ENCODE measurements at regions not wholly inside any gene's neighbourhood (a gene's known extent, or its start where the extent isn't known, plus 50 kb on each side); places are given as distances from the start of the nearest gene placed in this dataset.
A peak's percentile ranks its signal among the peaks of the same experiment; 100 is the strongest.
"Not testable (repeated sequence)": the region's sequence is repeated elsewhere in the genome, so short reads cannot be mapped to it uniquely, and the experiment has no call there.

DNA sequence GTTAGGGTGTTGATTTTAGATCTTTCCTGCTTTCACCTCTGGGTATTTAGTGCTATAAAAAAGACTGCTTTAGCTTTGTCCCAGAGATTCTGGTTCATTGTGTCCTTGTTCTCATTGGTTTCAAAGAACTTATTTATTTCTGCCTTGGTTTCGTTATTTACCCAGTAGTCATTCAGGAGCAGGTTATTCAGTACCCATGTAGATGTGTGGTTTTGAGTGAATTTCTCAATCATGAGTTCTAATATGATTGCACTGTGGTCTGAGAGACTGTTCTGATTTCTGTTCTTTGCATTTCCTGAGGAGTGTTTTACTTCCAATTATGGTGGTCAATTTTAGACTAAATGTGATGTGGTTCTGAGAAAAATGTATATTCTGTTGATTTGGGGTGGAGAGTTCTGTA lies 167.1 kb upstream of the KYNU start:
- no peak for DNase-seq

DNA sequence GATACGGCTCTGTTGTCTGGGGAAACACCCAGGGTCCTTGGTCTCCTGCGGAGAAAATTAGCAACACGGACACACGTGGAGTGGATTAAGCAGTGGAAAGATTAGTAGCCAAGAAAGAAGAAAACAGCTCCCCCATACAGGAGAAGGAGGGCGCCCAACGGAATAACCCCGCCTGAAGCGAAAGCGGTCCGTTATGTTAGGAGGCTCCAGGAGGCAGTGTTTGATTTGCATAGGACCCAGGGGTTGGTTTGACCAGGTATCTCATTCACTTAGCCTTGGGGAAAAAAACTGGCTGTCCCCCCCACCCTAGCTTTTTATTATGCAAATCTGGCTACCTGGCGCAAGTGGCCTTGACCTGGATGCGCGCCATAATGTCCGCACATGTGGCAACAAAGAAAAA lies 170.1 kb upstream of the KYNU start:
- no peak for DNase-seq

DNA sequence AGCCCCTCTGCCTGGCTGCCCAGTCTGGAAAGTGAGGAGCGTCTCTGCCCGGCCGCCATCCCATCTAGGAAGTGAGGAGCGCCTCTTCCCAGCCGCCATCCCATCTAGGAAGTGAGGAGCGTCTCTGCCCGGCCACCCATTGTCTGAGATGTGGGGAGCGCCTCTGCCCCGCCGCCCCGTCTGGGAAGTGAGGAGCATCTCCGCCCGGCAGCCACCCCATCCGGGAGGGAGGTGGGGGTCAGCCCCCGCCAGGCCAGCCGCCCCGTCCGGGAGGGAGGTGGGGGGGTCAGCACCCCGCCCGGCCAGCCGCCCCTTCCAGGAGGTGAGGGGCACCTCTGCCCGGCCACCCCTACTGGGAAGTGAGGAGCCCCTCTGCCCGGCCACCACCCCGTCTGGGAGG lies 175.1 kb upstream of the KYNU start:
- not testable (repeated sequence) for DNase-seq

DNA sequence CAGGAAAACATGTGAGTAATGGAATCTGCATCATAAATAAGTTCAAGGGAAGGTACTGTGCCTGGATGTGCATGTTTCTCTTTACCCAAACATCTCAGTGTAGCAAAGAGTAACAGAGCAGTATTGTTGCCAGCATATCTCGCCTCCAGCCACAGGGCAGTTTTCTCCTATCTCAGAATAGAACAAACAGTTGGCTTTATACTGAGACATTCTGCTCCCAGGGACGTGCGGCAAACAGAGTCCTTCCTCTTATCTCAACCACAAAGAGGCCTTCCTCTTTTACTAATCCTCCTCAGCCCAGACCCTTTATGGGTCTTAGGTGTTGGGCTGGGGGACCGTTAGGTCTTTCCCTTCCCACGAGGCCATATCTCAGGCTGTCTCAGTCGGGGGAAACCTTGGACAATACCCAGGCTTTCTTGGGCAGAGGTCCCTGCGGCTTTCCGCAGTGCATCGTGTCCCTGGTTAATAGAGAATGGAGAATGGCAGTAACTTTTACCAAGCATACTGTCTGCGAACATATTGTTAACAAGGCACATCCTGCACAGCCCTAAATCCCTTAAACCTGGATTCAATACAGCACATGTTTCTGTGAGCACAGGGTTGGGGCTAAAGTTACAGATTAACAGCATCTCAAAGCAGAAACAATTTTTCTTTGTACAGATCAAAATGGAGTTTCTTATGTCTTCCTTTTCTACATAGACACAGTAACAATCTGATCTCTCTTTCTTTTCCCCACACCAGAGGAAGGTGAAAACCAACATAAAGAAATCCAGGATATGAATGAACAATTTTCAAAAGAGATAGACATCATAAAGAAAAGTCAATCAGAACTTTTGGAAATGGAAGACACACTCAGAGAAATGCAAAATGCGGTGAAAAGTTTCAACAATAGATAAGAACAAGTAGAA lies 181.9 kb upstream of the KYNU start:
- DNase-seq = not testable (repeated sequence)

GRCh38 chr2:142694282-142694681 lies 183.2 kb upstream of the KYNU start:
- no peak for DNase-seq

- DNase-seq = no peak
Observed at GRCh38 chr2:142693171-142693950, 184.1 kb upstream of the KYNU start.

DNA sequence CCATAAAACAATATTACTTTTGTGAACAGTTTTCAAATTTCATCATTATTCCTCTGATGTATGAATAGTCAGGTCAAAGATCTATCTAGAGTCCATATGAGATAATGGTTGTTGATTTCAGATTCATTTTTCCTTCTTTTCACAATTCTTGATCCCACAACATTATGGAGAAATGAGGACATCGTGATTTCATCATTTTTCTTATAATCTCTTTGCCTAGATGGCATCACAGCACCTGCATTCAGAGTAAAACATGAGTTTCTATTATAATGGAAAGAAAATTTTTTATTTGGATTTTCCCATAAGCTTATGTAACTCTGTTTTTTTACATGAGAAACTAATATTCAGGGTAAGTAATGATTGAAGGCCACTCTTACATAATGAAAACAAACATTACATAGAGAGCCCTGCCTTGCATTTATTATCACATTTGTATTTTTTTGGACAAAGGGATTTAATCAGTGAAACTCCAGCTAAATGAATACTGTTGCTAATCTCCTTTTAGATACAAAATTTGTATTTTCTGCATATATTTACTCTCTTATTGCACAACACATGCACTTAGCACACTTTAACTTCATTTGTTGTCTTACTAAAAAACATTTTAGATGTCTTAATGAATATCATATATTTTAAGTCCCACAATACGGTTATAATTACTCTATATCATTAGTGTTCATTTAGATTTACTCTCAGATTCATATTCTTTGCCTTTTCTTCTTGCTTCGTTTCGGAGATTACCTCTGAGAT lies 188.4 kb upstream of the KYNU start:
- DNase-seq = no peak

DNA sequence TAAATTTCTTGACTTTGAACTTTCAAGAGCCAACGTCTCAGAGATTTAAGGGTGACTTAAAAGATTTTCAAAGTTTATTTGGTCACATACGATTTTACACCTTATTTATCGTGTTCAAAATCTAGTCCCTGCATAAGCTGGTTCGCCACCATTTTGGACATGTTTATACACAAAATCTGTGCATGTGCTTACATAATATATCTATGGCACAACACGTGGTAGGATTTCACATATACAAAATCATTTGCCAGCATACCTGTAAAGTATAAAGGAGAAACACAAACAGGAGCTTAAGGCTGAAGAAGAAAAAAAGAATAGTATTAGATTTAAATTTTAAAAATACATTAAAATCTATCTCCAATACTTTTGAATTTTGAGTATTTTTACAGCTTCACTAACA lies 190.0 kb upstream of the KYNU start:
- DNase-seq = no peak

- no peak for DNase-seq
Observed at GRCh38 chr2:142687075-142687474, 190.4 kb upstream of the KYNU start.

DNA sequence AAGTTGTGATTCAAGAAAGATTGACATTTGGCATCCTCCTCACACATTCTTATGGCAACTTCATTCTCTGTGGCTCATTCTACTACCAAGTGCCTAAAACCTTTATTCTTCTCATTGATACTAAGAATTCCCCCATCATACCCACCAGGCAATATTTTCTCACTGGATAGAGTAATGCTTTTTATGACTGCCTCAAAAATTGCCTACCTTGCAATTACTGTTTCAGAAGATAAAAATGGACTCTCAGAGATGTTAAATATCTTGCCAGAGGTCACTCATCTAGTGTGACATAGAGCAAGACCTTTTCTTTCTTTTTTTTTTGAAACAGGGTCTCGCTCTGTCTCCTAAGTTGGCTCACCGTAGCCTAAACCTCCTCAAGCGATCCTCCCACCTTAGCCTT lies 192.8 kb upstream of the KYNU start:
- DNase-seq = no peak

- DNase-seq = no peak
Observed at GRCh38 chr2:142682528-142682927, 194.9 kb upstream of the KYNU start.

GRCh38 chr2:142681952-142682351 lies 195.5 kb upstream of the KYNU start:
- no peak for DNase-seq

DNA sequence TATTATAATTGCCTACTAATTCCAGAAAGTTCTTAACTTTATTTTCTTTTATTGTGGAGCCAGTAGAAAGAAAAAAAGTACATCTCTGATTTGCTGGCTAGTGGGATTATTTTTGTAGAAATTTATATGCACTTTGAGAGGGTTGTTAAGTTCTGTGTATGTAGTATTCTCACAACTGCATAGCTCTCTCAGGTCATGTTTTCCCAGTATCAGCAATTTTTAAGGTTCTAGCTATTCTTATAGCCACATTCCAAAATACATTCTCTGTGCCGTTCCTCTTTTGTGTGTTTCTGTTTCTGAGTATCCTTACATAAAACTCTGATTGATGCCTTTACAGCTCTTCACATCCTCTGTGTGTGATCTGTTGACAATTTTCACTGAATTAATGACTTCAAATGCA lies 199.3 kb upstream of the KYNU start:
- DNase-seq = no peak

DNA sequence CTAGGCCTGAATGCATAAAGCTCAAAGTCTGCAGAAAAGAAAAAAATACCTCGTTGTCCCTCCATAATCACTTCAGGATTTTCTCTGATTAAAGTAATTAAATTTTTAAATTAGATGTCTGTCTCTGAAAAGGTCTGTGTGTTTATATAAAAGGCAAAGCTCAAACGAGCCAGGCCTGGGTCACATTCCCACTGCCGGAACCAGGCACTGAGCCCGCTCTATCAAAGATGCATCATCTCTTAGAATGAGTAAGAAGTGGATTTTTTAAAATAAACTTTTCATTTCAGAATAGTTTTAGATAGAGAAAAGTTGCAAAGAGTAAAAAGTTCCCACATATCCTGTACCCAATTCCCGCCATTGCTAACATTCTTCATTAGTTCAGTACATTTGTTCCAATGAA lies 202.1 kb upstream of the KYNU start:
- DNase-seq = no peak

- DNase-seq = peak; percentile 16
Observed at GRCh38 chr2:142673836-142674235, 203.6 kb upstream of the KYNU start.

DNA sequence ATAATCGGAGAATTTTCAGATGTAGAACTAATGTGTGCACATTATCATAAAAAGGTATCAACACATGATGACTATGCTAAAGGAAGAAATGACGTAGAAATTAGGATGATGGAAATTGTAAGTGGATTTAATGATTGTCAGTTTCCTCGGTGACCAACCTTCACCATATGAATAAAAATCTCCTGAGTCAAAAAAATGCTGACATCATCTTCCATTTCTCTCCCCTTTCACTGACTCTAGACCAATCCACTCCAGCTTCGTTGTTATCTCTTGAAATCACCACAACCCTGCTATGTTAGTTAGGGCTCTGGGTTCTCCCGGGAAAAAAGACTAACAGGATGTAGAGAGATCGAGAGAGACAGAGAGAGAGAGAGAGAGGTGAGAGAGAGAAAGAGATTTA lies 204.8 kb upstream of the KYNU start:
- no peak for DNase-seq

DNA sequence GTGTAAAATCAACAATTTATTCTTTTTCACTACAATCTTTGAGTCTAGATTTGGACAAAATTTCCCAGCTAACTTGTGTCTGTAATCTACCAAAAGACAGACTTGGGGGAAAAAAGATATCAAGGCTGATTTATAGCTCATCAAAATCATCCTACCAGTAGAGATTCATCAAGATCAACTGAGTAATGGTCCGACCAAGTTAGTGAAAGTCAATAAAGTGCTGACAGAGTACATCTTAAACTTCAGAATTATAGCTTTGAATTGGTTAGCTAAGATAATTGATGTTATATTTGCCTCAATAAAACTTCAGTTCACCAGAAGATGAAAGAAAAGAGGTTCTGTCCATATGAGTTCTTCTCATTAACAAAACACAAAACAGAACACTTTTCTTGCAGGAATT lies 207.1 kb upstream of the KYNU start:
- no peak for DNase-seq

DNA sequence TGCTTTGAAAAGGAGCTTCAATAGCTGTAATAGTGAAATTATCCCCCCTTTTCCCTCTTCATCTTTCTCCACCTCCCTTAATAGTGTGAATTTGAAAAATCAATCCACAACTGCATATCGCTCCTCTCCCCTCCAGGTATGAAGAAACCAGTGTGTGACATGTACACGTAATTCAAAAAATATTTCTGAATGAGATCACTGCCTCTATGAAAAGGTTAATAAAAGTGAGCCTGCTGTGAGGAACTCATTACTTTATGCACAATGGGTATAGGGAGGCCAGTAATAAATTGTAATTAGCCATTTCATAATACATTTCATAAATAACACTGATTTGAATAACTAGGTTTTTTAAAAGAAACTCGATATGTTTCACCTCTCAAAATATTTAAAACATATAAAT lies 209.0 kb upstream of the KYNU start:
- DNase-seq = no peak

DNA sequence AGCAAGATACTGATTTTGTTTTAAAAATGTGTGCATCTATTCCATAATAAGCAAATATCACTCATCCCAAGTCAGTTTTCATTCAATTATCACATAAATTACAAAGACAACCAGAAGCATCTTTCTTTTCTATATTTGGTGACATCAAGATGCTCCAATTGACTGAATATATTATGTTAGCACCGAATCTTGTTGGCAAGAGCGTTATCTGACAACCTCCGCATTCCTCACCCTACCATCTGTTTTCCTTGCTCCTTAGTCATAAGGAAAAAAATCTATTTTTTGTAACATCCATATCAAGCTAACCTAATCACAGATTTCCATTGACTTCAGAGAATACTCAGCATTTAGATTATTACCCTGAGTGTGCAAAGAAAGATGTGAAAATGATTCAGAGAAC lies 212.2 kb upstream of the KYNU start:
- DNase-seq = no peak

GRCh38 chr2:142650601-142651000 lies 226.9 kb upstream of the KYNU start:
- DNase-seq = no peak

DNA sequence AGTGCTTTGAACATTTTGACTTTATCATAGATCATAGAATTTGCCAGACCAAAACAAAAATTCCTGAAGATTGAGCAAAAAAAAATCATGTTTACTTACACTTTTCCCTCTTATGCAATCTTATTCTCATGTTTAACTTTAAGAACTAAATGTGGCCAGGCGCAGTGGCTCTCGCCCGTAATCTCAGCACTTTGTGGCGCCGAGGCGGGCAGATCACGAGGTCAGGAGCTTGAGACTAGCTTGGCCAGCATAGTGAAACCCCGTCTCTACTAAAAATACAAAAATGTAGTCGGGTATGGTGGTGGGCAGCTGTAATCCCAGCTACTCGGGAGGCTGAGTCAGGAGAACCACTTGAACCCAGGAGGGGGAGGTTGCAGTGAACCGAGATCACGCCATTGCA lies 227.9 kb upstream of the KYNU start:
- no peak for DNase-seq

GRCh38 chr2:142642650-142643049 lies 234.8 kb upstream of the KYNU start:
- DNase-seq = no peak

GRCh38 chr2:142629193-142629592 lies 248.3 kb upstream of the KYNU start:
- DNase-seq = no peak

DNA sequence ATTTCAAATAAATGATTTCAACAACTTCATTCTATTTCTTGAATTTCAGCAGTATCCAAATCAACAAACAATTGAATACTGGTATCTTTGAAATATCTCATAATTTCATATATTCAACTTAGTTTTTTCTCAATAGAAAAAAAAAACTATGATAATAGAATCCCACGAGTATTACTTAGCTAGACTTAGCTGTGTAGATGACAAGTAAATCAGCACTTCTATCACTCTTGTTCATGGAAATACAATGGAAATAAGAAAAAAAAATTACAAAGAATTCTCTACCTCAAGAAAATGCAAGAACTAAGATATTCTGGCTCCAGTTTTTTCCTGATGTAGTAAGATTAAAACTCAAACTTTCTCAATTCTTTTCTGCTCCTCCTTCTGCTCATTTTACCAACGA lies 256.2 kb upstream of the KYNU start:
- no peak for DNase-seq
